ENCODE measurements at regions not wholly inside any gene's neighbourhood (a gene's known extent, or its start where the extent isn't known, plus 50 kb on each side); places are given as distances from the start of the nearest gene placed in this dataset.

GRCh38 chr3:104610730-104611652 is 755.7 kb upstream of the ALCAM start:
- no TSS peak for BruUV-seq (replicated peaks)
- intact Hi-C loops (cut with micrococcal nuclease), result no loop called here
- Mint-ChIP-seq H3K27ac (ENCODE audit: low read depth, unreplicated experiment) (no peak overlapping the region), H3K27me3 (ENCODE audit: insufficient read depth, unreplicated experiment) (no peaks in the 10 kb centered on the region), H3K4me3 (ENCODE audit: unreplicated experiment) (no peak overlapping the region), H3K4me1 (ENCODE audit: insufficient read depth, unreplicated experiment) (peaks cover 11% of the 10 kb centered on the region), H3K9me3 (ENCODE audit: unreplicated experiment) (no peaks in the 10 kb centered on the region), H3K36me3 (ENCODE audit: insufficient read depth, unreplicated experiment) (no peaks in the 10 kb centered on the region)
- ChIA-PET CTCF (interaction anchor here (1.2 to 3.5 kb wide), 3 partner anchors 14 to 756 kb away, joined by 7 to 19 read pairs (median 7); partner anchors contain the start of gene ALCAM), POLR2A (interaction anchor here (0.6 to 1.2 kb wide), 2 partner anchors 584 to 754 kb away, joined by 3 read pairs; no protein-coding TSS in a partner anchor)
- TF ChIP-seq, protein P1, sequence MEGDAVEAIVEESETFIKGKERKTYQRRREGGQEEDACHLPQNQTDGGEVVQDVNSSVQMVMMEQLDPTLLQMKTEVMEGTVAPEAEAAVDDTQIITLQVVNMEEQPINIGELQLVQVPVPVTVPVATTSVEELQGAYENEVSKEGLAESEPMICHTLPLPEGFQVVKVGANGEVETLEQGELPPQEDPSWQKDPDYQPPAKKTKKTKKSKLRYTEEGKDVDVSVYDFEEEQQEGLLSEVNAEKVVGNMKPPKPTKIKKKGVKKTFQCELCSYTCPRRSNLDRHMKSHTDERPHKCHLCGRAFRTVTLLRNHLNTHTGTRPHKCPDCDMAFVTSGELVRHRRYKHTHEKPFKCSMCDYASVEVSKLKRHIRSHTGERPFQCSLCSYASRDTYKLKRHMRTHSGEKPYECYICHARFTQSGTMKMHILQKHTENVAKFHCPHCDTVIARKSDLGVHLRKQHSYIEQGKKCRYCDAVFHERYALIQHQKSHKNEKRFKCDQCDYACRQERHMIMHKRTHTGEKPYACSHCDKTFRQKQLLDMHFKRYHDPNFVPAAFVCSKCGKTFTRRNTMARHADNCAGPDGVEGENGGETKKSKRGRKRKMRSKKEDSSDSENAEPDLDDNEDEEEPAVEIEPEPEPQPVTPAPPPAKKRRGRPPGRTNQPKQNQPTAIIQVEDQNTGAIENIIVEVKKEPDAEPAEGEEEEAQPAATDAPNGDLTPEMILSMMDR (IDR thresholded peaks at IDR 0.05; ENCODE audit: unreplicated experiment), result no peak
- no peak for DNase-seq (ENCODE audit: unreplicated experiment)

DNA sequence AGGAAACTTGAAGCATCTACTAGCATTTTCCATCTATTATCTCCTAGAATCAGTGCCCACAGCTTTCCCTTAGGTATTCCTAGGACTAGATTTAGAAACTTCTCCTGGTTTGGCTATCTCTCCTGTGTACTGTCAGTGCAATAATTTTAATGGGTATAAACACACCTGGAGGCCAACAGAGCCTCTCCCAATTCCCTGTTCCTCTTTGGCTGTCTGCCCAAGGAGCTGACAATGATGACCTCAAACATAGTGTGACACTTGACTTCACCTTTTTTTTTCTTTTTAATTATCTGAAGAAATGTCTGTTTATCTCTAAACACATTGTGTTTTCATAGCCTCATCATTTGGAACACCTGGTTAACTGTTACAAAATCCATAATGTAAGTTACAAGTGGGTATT is 754.5 kb upstream of the ALCAM start:
- TF ChIP-seq, protein P1 (IDR thresholded peaks at IDR 0.05; ENCODE audit: unreplicated experiment), result no peak
- Mint-ChIP-seq H3K4me3 (ENCODE audit: unreplicated experiment) (no peak overlapping the region), H3K9me3 (ENCODE audit: unreplicated experiment) (no peaks in the 10 kb centered on the region), H3K27me3 (ENCODE audit: insufficient read depth, unreplicated experiment) (no peaks in the 10 kb centered on the region), H3K36me3 (ENCODE audit: insufficient read depth, unreplicated experiment) (no peaks in the 10 kb centered on the region), H3K4me1 (ENCODE audit: insufficient read depth, unreplicated experiment) (peaks cover 11% of the 10 kb centered on the region), H3K27ac (ENCODE audit: low read depth, unreplicated experiment) (no peak overlapping the region)
- ChIA-PET CTCF (interaction anchor here (1.0 to 3.5 kb wide), 5 partner anchors 8 to 755 kb away, joined by 3 to 19 read pairs (median 5); partner anchors contain the start of gene ALCAM), POLR2A (interaction anchor here (0.6 to 1.2 kb wide), 3 partner anchors 15 to 753 kb away, joined by 3 read pairs; no protein-coding TSS in a partner anchor)
- no TSS peak for BruUV-seq (replicated peaks)
- intact Hi-C loops (cut with micrococcal nuclease), result no loop called here
- DNase-seq (ENCODE audit: unreplicated experiment), result no peak

- Mint-ChIP-seq H3K4me3 (ENCODE audit: unreplicated experiment) (no peak overlapping the region), H3K4me1 (ENCODE audit: insufficient read depth, unreplicated experiment) (peaks cover 11% of the 10 kb centered on the region), H3K36me3 (ENCODE audit: insufficient read depth, unreplicated experiment) (no peaks in the 10 kb centered on the region), H3K27me3 (ENCODE audit: insufficient read depth, unreplicated experiment) (no peaks in the 10 kb centered on the region), H3K9me3 (ENCODE audit: unreplicated experiment) (no peaks in the 10 kb centered on the region), H3K27ac (ENCODE audit: low read depth, unreplicated experiment) (no peak overlapping the region)
- CTCF ChIA-PET, result interaction anchor here (0.8 to 0.9 kb wide), 2 partner anchors 10 to 752 kb away, joined by 3 to 4 read pairs; partner anchors contain the start of gene ALCAM
- DNase-seq (ENCODE audit: unreplicated experiment), result no peak
- POLR2A ChIA-PET, result no interaction called here
- intact Hi-C loops (cut with micrococcal nuclease), result no loop called here
- BruUV-seq (replicated peaks), result no TSS peak
- TF ChIP-seq, protein P1 (IDR thresholded peaks at IDR 0.05; ENCODE audit: unreplicated experiment), result no peak
These were observed 752.1 kb upstream of the ALCAM start for GRCh38 chr3:104614564-104614963.

- intact Hi-C loops (cut with micrococcal nuclease), result loop anchor here (1.0 kb wide), 1 partner anchor 738 kb away; the partner anchor contains the start of gene ALCAM
- ChIA-PET CTCF (interaction anchor here (0.5 to 1.2 kb wide), 10 partner anchors 9 to 737 kb away, joined by 3 to 7 read pairs (median 3); no protein-coding TSS in a partner anchor), POLR2A (no interaction called here)
- Mint-ChIP-seq H3K9me3 (ENCODE audit: unreplicated experiment) (peaks cover 7% of the 10 kb centered on the region), H3K36me3 (ENCODE audit: insufficient read depth, unreplicated experiment) (peaks cover 3% of the 10 kb centered on the region), H3K27me3 (ENCODE audit: insufficient read depth, unreplicated experiment) (no peaks in the 10 kb centered on the region), H3K4me1 (ENCODE audit: insufficient read depth, unreplicated experiment) (peaks cover 20% of the 10 kb centered on the region), H3K27ac (ENCODE audit: low read depth, unreplicated experiment) (peak overlapping the region; percentile 35), H3K4me3 (ENCODE audit: unreplicated experiment) (no peak overlapping the region)
- DNase-seq (ENCODE audit: unreplicated experiment), result peak; percentile 79
- BruUV-seq (replicated peaks), result no TSS peak
- TF ChIP-seq, protein P1 (IDR thresholded peaks at IDR 0.05; ENCODE audit: unreplicated experiment), result peak; percentile 64
These were observed 738.4 kb upstream of the ALCAM start for GRCh38 chr3:104628185-104628789.
